Nucleus accumbens (tissue), 56 donors: ENCODE measurements at regions not wholly inside any gene's neighbourhood (a gene's known extent, or its start where the extent isn't known, plus 50 kb on each side); places are given as distances from the start of the nearest gene placed in this dataset.
"Not testable (repeated sequence)": the region's sequence is repeated elsewhere in the genome, so short reads cannot be mapped to it uniquely, and the experiment has no call there.

ENCODE experiments used
- DNase-seq, 56 donors: peaks; one replicate each; lab custom pipeline; 2025; lab: John Stamatoyannopoulos, UW

- DNase-seq: no peak
Measured at GRCh38 chr4:101421386-101421785, 74.1 kb upstream of the PPP3CA start.

DNA sequence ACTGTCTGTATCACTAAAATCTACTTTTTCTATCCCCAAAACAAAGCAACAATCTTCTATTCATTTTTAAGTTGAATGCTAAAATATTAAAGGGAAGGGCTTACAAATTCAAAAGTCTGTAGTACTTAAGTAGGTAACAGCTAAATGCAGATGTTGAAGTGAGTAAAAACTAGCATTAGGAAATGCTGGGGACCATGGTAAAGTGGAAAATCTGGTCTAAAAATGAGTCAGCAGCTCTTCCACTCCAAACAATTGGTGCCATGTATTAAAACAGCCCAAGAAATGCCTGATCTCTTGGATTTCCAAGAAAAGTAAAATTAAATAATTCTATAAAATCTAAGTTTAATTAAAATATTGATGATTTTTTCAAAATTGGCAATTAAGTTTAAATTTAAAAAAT lies 73.3 kb upstream of the PPP3CA start:
- no peak for DNase-seq

DNA sequence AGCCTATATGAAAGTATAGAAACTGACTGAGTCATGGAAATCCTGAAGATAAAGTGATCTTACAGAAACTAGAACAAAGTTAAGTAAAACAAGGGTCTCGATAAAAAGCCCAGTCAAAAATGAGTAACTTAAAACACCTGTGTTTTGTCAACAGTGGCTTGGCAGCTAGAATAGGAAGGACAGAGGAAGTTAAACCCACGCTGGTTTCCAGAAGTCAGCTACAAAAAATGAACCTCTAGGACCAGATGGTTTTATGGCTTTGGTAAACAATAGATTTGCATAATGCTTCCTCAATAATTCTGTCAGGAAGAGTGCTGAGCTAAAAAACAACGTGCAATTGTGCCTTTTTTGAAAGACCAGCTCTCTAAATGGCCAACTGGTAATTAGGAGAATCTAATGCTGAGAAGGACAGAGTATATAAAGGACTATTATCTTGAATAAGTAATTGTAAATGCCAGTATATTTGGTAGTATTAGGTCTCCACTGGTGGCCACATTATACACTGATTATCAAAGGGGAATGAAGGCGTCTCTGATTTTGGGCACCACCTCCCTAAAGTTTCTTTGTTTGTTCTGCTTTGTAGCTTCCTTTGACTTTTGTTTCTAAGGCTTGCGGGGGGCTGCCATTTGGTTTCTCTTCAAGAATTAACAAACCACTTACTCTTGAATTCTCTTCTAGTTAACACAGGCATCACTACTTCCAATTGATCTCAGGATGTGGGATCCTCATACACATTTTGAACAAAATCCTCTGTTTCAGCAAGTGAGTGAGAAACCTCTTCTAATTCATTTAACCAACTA lies 72.2 kb upstream of the PPP3CA start:
- no peak for DNase-seq

GRCh38 chr4:101418466-101418865 lies 71.1 kb upstream of the PPP3CA start:
- no peak for DNase-seq

GRCh38 chr4:101418055-101418454 lies 70.7 kb upstream of the PPP3CA start:
- no peak for DNase-seq

GRCh38 chr4:101417046-101417445 lies 69.7 kb upstream of the PPP3CA start:
- no peak for DNase-seq

DNA sequence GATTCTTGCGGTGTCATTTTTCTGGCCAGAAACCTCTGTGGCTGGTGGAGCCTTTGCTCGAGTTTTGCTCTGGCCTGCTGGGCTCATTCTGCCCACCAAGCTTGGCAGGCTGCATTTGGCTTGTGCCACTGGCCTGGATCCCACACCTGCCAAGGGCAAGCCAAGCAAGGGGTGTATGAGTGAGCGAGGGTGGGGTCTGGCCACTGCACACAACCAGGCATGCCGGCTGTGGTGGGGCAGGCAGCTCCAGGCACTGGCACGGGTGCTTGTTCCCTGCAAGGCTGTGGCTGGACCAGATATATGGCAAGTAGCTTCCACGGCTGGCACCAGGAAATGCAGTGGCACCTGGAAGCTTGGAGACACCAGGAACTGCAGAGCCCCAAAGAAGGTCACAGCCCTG lies 68.6 kb upstream of the PPP3CA start:
- peak in 2 of 56 donors; percentile 0 to 1 for DNase-seq

- no peak for DNase-seq
Measured at GRCh38 chr4:101414496-101414895, 67.2 kb upstream of the PPP3CA start.

DNA sequence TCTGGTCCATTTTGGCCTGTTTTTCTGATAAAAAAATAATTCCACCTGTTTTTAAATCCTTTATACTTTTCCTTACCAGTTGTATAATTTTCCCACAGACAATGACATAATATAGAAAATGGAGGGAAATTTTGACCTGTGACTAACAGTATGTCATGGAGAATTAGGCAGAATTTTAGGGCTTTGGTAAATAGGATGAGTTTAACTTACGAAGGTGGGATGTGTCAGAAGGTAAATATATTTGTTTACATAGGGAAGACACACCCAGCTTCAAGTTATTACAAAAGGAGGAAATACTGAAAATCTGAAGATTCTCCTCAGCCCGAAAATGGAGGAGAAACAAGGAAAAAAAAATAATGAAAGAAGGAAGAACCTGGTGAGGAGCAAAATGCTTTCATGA lies 64.6 kb upstream of the PPP3CA start:
- DNase-seq: no peak

GRCh38 chr4:101411281-101411910 lies 64.1 kb upstream of the PPP3CA start:
- DNase-seq: not testable (repeated sequence)

DNA sequence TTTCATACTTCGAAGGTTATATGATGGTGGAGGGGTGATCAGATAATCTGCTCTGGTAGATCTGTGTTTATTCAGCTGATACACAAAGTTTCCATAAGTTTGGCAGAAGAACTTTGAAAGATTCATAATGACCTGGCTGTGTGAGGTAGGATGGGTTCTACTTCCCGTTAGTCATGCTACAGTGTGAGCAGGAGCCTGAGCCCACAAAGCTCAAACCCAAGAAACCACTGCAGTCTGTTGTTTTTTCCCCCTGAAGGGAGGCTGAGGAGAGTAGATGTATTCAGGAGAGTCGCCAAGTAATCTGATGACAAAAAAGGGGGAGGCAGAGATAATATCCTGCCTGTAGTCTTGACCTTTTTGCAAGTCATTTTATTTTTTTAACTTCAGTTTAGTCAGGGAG lies 52.8 kb upstream of the PPP3CA start:
- no peak for DNase-seq

GRCh38 chr4:101398807-101399206 lies 51.5 kb upstream of the PPP3CA start:
- no peak for DNase-seq
